Ovary (tissue), 3 donors: ENCODE measurements at regions not wholly inside any gene's neighbourhood (a gene's known extent, or its start where the extent isn't known, plus 50 kb on each side); places are given as distances from the start of the nearest gene placed in this dataset.

Experiments
- CTCF ChIP-seq, 3 donors: fragments of 450-650 bp in 2 of 3; fragments of 200-600 bp in 1 of 3; IDR thresholded peaks; one replicate each; pipeline versions ENCODE4 v1.5.1 to v1.8.0; 2016 to 2022; ENCODE audit warnings: antibody characterized with exemption in 3 of 3, mild to moderate bottlenecking in 1 of 3
- POLR2A ChIP-seq: fragments of 450-650 bp; IDR thresholded peaks from one replicate; pipeline ENCODE4 v1.6.1; 2017; ENCODE audit warnings: antibody characterized with exemption, mild to moderate bottlenecking, moderate library complexity
- donor health status: DM: no; HTN: no; CAD: no.

- TF ChIP-seq CTCF (IDR thresholded peaks at IDR 0.05) = no peak
- TF ChIP-seq POLR2A = no peak
Observed at GRCh38 chr2:7967707-7968405, 714.0 kb upstream of the ID2 start.
